GM12892 (cell line): ENCODE measurements at regions not wholly inside any gene's neighbourhood (a gene's known extent, or its start where the extent isn't known, plus 50 kb on each side); places are given as distances from the start of the nearest gene placed in this dataset.

Experiments used
- POLR2A ChIP-seq: IDR thresholded peaks from 2 replicates; pipeline ENCODE4 v1.6.1; 2011; ENCODE audit warnings: low read depth, low read length, control low read depth
- TAF1 ChIP-seq: IDR thresholded peaks from 2 replicates; pipeline ENCODE4 v1.6.1; 2011; ENCODE audit warnings: low read depth, mild to moderate bottlenecking, control low read depth, low read length, borderline replicate concordance

DNA sequence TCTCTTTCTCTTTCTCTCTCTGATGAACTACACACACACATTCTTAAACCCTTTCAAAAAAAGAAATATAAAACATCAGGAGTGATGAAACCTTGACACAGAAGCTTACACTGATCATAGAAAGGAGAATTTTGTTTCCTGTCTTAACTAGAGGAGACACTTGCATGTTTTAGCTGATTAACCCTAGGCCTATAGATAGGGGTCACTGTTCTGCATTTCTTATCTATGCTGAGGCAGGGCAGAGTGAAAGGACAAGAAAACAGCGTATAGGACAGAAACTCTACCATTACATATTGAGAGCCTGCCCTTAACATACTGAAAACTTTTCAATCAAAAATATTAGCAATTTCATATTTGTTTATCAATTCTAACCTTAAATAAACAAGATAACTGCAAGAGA, 680.6 kb upstream of the MBL2 start:
- TF ChIP-seq POLR2A (no peak), TAF1 (no peak)
